Sciatic nerve (tissue), 2 donors: ENCODE measurements at regions not wholly inside any gene's neighbourhood (a gene's known extent, or its start where the extent isn't known, plus 50 kb on each side); places are given as distances from the start of the nearest gene placed in this dataset.

Source experiments
- ATAC-seq: fragments of 200-7000 bp; cut with Tn5 transposase; one replicate; pipeline ENCODE4 v1.9.1; 2020; ENCODE audit warnings: mild to moderate bottlenecking, moderate library complexity
- DNase-seq: peaks from one replicate; pipeline ENCODE4 v3.0.0-alpha.2; 2020; ENCODE audit warnings: low spot score
- intact Hi-C: fragments of 100-400 bp; cut with DNase I; formaldehyde crosslinking; loops from one replicate; pipeline ENCODE4 v1.14.2; 2022
- donor health status: DM: no; HTN: no; CAD: no.
- donor health status: DM: no; HTN: no; CAD: no.

- DNase-seq (no peak), ATAC-seq (no peak)
- intact Hi-C loops, result loop anchor here (10.0 kb wide), 1 partner anchor 58 kb away; no protein-coding TSS in a partner anchor
These were observed 1101.9 kb upstream of the TENM4 start for GRCh38 chr11:80542704-80543103.

GRCh38 chr11:80538040-80538439 is 1097.2 kb upstream of the TENM4 start:
- no peak for DNase-seq
- ATAC-seq, result no peak
- intact Hi-C loops, result no loop called here

GRCh38 chr11:80533463-80533862 is 1092.6 kb upstream of the TENM4 start:
- intact Hi-C loops, result no loop called here
- ATAC-seq (no peak), DNase-seq (no peak)

GRCh38 chr11:80532633-80533232 is 1091.9 kb upstream of the TENM4 start:
- DNase-seq, result no peak
- ATAC-seq, result no peak
- intact Hi-C loops, result no loop called here

- intact Hi-C loops, result no loop called here
- no peak for ATAC-seq
- no peak for DNase-seq
These were observed 1088.9 kb upstream of the TENM4 start for GRCh38 chr11:80529726-80530125.

- DNase-seq, result no peak
- intact Hi-C loops, result no loop called here
- no peak for ATAC-seq
These were observed 1085.0 kb upstream of the TENM4 start for GRCh38 chr11:80525663-80526405.

GRCh38 chr11:80524349-80524748 is 1083.5 kb upstream of the TENM4 start:
- intact Hi-C loops, result no loop called here
- DNase-seq (no peak), ATAC-seq (no peak)

- ATAC-seq (no peak), DNase-seq (no peak)
- intact Hi-C loops, result no loop called here
These were observed 1082.2 kb upstream of the TENM4 start for GRCh38 chr11:80523057-80523456.

GRCh38 chr11:80521592-80521991 is 1080.8 kb upstream of the TENM4 start:
- ATAC-seq (no peak), DNase-seq (no peak)
- intact Hi-C loops, result no loop called here

- intact Hi-C loops, result no loop called here
- ATAC-seq (no peak), DNase-seq (no peak)
These were observed 1079.7 kb upstream of the TENM4 start for GRCh38 chr11:80520507-80520887.

GRCh38 chr11:80519596-80520506 is 1079.0 kb upstream of the TENM4 start:
- intact Hi-C loops, result no loop called here
- no peak for DNase-seq
- ATAC-seq, result no peak

GRCh38 chr11:80517701-80518100 is 1076.9 kb upstream of the TENM4 start:
- DNase-seq (no peak), ATAC-seq (no peak)
- intact Hi-C loops, result no loop called here

GRCh38 chr11:80515097-80515496 is 1074.3 kb upstream of the TENM4 start:
- DNase-seq (no peak), ATAC-seq (no peak)
- intact Hi-C loops, result no loop called here

GRCh38 chr11:80512491-80512890 is 1071.7 kb upstream of the TENM4 start:
- DNase-seq, result no peak
- ATAC-seq, result no peak
- intact Hi-C loops, result no loop called here

- DNase-seq (no peak), ATAC-seq (no peak)
- intact Hi-C loops, result no loop called here
These were observed 1064.9 kb upstream of the TENM4 start for GRCh38 chr11:80505771-80506170.

GRCh38 chr11:80503990-80504389 is 1063.2 kb upstream of the TENM4 start:
- no peak for DNase-seq
- ATAC-seq, result no peak
- intact Hi-C loops, result no loop called here

- ATAC-seq (no peak), DNase-seq (no peak)
- intact Hi-C loops, result no loop called here
These were observed 1061.7 kb upstream of the TENM4 start for GRCh38 chr11:80502511-80502910.

- DNase-seq (no peak), ATAC-seq (no peak)
- intact Hi-C loops, result no loop called here
These were observed 1054.3 kb upstream of the TENM4 start for GRCh38 chr11:80495116-80495515.

- ATAC-seq (no peak), DNase-seq (no peak)
- intact Hi-C loops, result loop anchor here (10.0 kb wide), 1 partner anchor 57 kb away; no protein-coding TSS in a partner anchor
These were observed 1047.1 kb upstream of the TENM4 start for GRCh38 chr11:80487952-80488351.

- intact Hi-C loops, result loop anchor here (10.0 kb wide), 1 partner anchor 58 kb away; no protein-coding TSS in a partner anchor
- DNase-seq, result no peak
- no peak for ATAC-seq
These were observed 1045.8 kb upstream of the TENM4 start for GRCh38 chr11:80486678-80487077.
